Type B pancreatic cell (in vitro differentiated cells): ENCODE measurements at regions not wholly inside any gene's neighbourhood (a gene's known extent, or its start where the extent isn't known, plus 50 kb on each side); places are given as distances from the start of the nearest gene placed in this dataset.

Experiments used
- DNase-seq: peaks from one replicate; pipeline ENCODE4 v3.0.0; 2021; ENCODE audit warnings: mixed read lengths; ENCODE audit not compliant: unreplicated experiment; ENCODE audit errors: extremely low spot score
- H3K27ac Mint-ChIP-seq: 2 replicates; pipeline ENCODE4 v1.8.0; 2021; ENCODE audit warnings: mild to moderate bottlenecking, mixed read lengths
- H3K27me3 Mint-ChIP-seq: 2 replicates; pipeline ENCODE4 v1.8.0; 2021; ENCODE audit warnings: mixed read lengths
- H3K36me3 Mint-ChIP-seq: 2 replicates; pipeline ENCODE4 v1.8.0; 2021; ENCODE audit warnings: mixed read lengths
- H3K4me1 Mint-ChIP-seq: one replicate; pipeline ENCODE4 v1.8.0; 2021; ENCODE audit warnings: mixed read lengths; ENCODE audit not compliant: unreplicated experiment
- H3K4me3 Mint-ChIP-seq: 2 replicates; pipeline ENCODE4 v1.8.0; 2021; ENCODE audit warnings: mild to moderate bottlenecking, mixed read lengths
- H3K9me3 Mint-ChIP-seq: 2 replicates; pipeline ENCODE4 v1.8.0; 2021; ENCODE audit warnings: mixed read lengths
- CTCF ChIP-seq: fragments of 200-600 bp; sonication (generic); conservative IDR thresholded peaks from 2 replicates; pipeline ENCODE4 v1.5.0; 2021; ENCODE audit warnings: antibody characterized with exemption, mild to moderate bottlenecking

- Mint-ChIP-seq H3K9me3 (peaks cover 5% of the 10 kb centered on the region), H3K36me3 (no peaks in the 10 kb centered on the region), H3K4me3 (no peak overlapping the region), H3K4me1 (peaks cover 5% of the 10 kb centered on the region), H3K27me3 (peaks cover 3% of the 10 kb centered on the region), H3K27ac (no peak overlapping the region)
- TF ChIP-seq CTCF = no peak
- DNase-seq = no peak
Measured at GRCh38 chr3:24043168-24043567, 98.1 kb downstream of the NR1D2 start.

GRCh38 chr3:24043985-24044384 lies 98.9 kb downstream of the NR1D2 start:
- Mint-ChIP-seq H3K27me3 (peaks cover 3% of the 10 kb centered on the region), H3K9me3 (peaks cover 5% of the 10 kb centered on the region), H3K4me1 (peaks cover 5% of the 10 kb centered on the region), H3K4me3 (no peak overlapping the region), H3K36me3 (no peaks in the 10 kb centered on the region), H3K27ac (no peak overlapping the region)
- no peak for TF ChIP-seq CTCF
- no peak for DNase-seq

- Mint-ChIP-seq H3K4me1 (peaks cover 5% of the 10 kb centered on the region), H3K27ac (no peak overlapping the region), H3K36me3 (no peaks in the 10 kb centered on the region), H3K27me3 (peaks cover 3% of the 10 kb centered on the region), H3K9me3 (peaks cover 5% of the 10 kb centered on the region), H3K4me3 (no peak overlapping the region)
- TF ChIP-seq CTCF = no peak
- DNase-seq = no peak
Measured at GRCh38 chr3:24046214-24046613, 101.1 kb downstream of the NR1D2 start.

- no peaks in the 10 kb centered on the region for H3K36me3 Mint-ChIP-seq
- H3K9me3 Mint-ChIP-seq = peaks cover 5% of the 10 kb centered on the region
- peaks cover 3% of the 10 kb centered on the region for H3K27me3 Mint-ChIP-seq
- no peak for TF ChIP-seq CTCF
- DNase-seq = no peak
- peak overlapping the region; percentile 37 for H3K27ac Mint-ChIP-seq
- H3K4me1 Mint-ChIP-seq = peaks cover 5% of the 10 kb centered on the region
- no peak overlapping the region for H3K4me3 Mint-ChIP-seq
Measured at GRCh38 chr3:24047513-24047912, 102.4 kb downstream of the NR1D2 start.

GRCh38 chr3:24048843-24049242 lies 103.8 kb downstream of the NR1D2 start:
- H3K36me3 Mint-ChIP-seq = no peaks in the 10 kb centered on the region
- peaks cover 1% of the 10 kb centered on the region for H3K27me3 Mint-ChIP-seq
- no peak for DNase-seq
- H3K27ac Mint-ChIP-seq = no peak overlapping the region
- peaks cover 5% of the 10 kb centered on the region for H3K9me3 Mint-ChIP-seq
- H3K4me3 Mint-ChIP-seq = no peak overlapping the region
- H3K4me1 Mint-ChIP-seq = peaks cover 5% of the 10 kb centered on the region
- no peak for TF ChIP-seq CTCF

GRCh38 chr3:24052446-24052845 lies 107.4 kb downstream of the NR1D2 start:
- Mint-ChIP-seq H3K4me3 (no peak overlapping the region), H3K4me1 (peaks cover 5% of the 10 kb centered on the region), H3K27me3 (no peaks in the 10 kb centered on the region), H3K36me3 (no peaks in the 10 kb centered on the region), H3K27ac (no peak overlapping the region), H3K9me3 (no peaks in the 10 kb centered on the region)
- TF ChIP-seq CTCF = no peak
- no peak for DNase-seq
